IPS-18a (cell line): ENCODE measurements at regions not wholly inside any gene's neighbourhood (a gene's known extent, or its start where the extent isn't known, plus 50 kb on each side); places are given as distances from the start of the nearest gene placed in this dataset.

Experiments used
- H3K27ac ChIP-seq: one replicate; pipeline ENCODE4 v1.5.1; 2013; ENCODE audit warnings: low read length
- H3K27me3 ChIP-seq: one replicate; pipeline ENCODE4 v1.6.1; 2013; ENCODE audit warnings: mild to moderate bottlenecking, low read length; ENCODE audit not compliant: control insufficient read depth, insufficient read depth
- H3K36me3 ChIP-seq: one replicate; pipeline ENCODE4 v1.6.1; 2013; ENCODE audit warnings: low read depth, low read length; ENCODE audit not compliant: control insufficient read depth
- H3K4me1 ChIP-seq: one replicate; pipeline ENCODE4 v1.6.1; 2013; ENCODE audit warnings: low read depth, low read length; ENCODE audit not compliant: control insufficient read depth
- H3K4me3 ChIP-seq: one replicate; pipeline ENCODE4 v1.5.1; 2013; ENCODE audit warnings: low read length
- H3K9ac ChIP-seq: one replicate; pipeline ENCODE4 v1.6.1; 2013; ENCODE audit warnings: mild to moderate bottlenecking, low read length, moderate library complexity
- H3K9me3 ChIP-seq: one replicate; pipeline ENCODE4 v1.6.1; 2013; ENCODE audit warnings: low read depth, low read length; ENCODE audit not compliant: control insufficient read depth

DNA sequence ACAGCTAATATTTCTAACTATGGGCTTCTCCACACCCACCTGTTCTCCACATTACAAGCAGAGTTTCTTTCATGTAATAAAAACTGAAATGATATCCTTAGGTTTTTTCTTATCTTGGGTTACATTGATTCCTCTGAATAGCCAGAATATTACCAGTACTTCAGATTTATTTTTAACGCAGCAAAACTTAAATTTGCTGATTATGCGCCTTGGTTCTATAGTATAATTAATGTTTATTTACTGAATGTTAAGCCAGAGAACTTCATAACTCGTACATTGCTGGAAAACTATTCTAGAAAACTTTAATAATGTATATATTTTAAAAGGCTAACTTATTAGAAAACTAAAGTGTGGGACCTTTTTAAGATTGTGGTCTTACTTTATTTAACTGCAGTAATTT lies 577.2 kb downstream of the PRKD1 start:
- Histone ChIP-seq H3K9ac (no peak overlapping the region), H3K9me3 (no peaks in the 10 kb centered on the region), H3K27ac (no peak overlapping the region), H3K27me3 (no peaks in the 10 kb centered on the region), H3K4me3 (no peak overlapping the region), H3K36me3 (no peaks in the 10 kb centered on the region), H3K4me1 (no peaks in the 10 kb centered on the region)

DNA sequence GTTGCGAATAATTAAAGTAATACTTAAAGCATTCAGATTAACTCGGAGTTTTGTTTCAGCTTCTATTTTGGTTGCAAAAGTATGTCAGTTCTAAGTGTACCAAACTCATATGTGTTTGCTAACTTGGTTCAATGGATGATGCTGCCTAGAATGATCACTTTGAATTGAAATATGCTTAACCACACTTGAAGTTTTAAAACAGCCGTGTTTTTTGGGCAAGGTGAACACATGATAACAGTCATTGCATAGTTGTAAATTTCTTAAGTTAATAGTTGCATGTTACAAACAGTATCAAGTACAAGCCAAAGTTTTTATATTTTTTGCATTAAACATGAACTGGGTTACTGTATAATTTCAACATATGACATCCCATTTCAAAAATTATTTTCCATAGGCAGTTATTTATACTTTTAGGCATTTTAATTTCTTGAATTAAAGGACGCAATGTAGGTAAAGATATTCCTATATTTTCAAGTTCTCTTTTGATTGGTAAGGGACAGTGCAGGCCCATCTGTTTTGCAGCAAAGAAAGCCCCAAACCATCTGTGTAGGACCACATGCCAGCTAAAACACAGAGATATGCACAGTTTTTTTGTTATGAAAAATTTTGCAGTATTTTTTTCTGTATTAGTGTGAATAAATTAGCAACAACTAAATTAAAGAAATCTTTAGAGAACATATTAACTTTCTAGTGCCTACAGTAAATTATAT lies 575.5 kb downstream of the PRKD1 start:
- Histone ChIP-seq H3K9me3 (no peaks in the 10 kb centered on the region), H3K27ac (no peak overlapping the region), H3K4me1 (no peaks in the 10 kb centered on the region), H3K27me3 (no peaks in the 10 kb centered on the region), H3K36me3 (no peaks in the 10 kb centered on the region), H3K9ac (no peak overlapping the region), H3K4me3 (no peak overlapping the region)

DNA sequence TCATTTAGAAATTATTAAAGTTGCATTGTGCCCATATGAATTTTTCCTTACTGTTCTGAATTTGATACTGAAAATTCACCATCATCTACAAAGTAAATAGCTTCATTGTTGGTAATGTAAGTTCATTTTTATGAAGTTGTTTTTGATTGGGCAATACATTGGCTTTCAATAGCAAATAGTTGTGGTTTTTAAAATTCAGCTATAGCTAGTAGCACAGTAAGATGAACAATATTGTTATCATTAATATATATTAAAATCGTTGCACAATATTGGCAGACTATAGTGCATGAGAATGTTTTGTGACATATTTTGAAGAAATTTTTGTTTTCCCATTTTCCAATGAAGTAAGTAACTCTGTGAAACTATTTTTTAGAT lies 575.0 kb downstream of the PRKD1 start:
- Histone ChIP-seq H3K9me3 (no peaks in the 10 kb centered on the region), H3K4me1 (no peaks in the 10 kb centered on the region), H3K9ac (no peak overlapping the region), H3K36me3 (no peaks in the 10 kb centered on the region), H3K27me3 (no peaks in the 10 kb centered on the region), H3K27ac (no peak overlapping the region), H3K4me3 (no peak overlapping the region)

DNA sequence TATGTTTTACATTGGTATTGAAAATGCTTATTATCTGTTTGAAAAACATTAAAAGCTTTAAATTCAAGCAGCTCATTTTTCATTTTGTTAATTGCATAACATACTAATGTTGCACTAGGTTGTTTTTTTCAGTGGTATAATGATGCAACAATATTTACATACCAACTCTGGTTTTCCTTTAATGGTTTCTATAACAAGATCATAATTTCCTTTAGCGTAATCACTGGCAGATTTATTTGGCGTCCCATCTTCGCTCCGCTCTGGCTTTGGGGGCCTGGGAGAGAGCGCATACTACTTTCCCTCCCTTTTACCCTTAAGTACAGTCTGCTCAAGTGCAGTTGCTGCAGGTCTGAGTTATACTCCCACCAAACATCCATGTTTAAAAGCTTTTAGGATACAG lies 574.1 kb downstream of the PRKD1 start:
- Histone ChIP-seq H3K9ac (no peak overlapping the region), H3K4me1 (no peaks in the 10 kb centered on the region), H3K9me3 (no peaks in the 10 kb centered on the region), H3K27me3 (no peaks in the 10 kb centered on the region), H3K36me3 (no peaks in the 10 kb centered on the region), H3K27ac (no peak overlapping the region), H3K4me3 (no peak overlapping the region)

DNA sequence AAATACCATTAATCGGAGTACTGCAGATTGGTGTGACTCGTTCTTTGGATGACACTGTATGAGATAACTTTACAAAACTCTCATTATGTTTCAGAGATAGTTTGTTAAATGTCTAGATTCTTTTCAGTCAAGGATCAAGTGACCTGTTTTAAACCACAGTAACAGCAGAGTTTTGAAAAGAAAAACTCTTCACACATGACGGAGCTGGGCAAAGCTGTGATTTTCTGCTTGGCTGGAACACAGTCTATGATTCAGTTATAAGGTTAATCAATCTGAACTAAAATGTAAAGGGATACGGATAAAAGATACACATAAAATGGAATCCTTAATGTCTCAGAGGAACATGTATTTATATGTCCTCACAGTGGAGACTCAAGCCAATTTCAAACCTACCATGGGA lies 573.2 kb downstream of the PRKD1 start:
- H3K27me3 ChIP-seq, result no peaks in the 10 kb centered on the region
- H3K36me3 ChIP-seq, result no peaks in the 10 kb centered on the region
- H3K9me3 ChIP-seq, result no peaks in the 10 kb centered on the region
- no peak overlapping the region for H3K4me3 ChIP-seq
- H3K4me1 ChIP-seq, result no peaks in the 10 kb centered on the region
- no peak overlapping the region for H3K9ac ChIP-seq
- H3K27ac ChIP-seq, result no peak overlapping the region

DNA sequence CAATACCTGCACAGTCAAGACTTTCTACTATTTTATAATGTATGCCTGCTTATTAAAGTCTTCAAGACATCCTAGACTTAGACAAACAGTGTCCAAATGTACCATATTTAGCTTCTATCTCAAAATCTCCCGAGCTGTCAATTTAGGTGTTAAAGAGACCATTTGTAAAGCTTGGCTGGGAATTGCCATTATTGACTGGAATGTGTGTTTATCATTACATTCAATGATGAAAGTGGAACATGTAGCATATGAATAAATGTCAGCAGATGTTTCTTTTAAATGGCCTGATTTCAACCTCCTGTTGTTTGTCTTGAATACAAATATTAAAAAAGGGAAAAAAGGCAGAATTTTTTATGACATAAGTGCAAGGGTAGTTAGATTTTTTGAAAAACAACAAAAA lies 572.3 kb downstream of the PRKD1 start:
- no peaks in the 10 kb centered on the region for H3K27me3 ChIP-seq
- H3K27ac ChIP-seq, result no peak overlapping the region
- no peaks in the 10 kb centered on the region for H3K36me3 ChIP-seq
- no peaks in the 10 kb centered on the region for H3K4me1 ChIP-seq
- H3K9me3 ChIP-seq, result no peaks in the 10 kb centered on the region
- H3K4me3 ChIP-seq, result no peak overlapping the region
- H3K9ac ChIP-seq, result no peak overlapping the region

DNA sequence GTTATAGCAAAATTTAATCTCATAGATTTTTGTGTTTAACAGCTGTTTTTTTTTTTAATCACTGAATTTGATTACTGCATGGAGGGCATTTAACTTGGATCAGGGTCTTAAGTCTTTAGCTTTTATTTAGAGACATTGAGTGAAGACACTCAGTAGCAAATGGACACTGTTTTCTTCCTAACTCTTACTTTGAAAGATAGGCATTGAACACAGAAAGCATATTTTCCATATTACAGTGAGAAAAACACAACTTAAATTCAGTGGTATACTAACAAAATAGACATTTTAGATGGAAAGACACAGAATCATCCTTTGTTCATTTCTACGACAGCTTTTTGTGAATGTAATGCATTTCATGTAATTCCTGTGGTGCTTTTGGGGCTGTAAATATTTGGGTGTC lies 571.8 kb downstream of the PRKD1 start:
- Histone ChIP-seq H3K9ac (no peak overlapping the region), H3K27me3 (no peaks in the 10 kb centered on the region), H3K27ac (no peak overlapping the region), H3K9me3 (no peaks in the 10 kb centered on the region), H3K4me3 (no peak overlapping the region), H3K4me1 (no peaks in the 10 kb centered on the region), H3K36me3 (no peaks in the 10 kb centered on the region)

DNA sequence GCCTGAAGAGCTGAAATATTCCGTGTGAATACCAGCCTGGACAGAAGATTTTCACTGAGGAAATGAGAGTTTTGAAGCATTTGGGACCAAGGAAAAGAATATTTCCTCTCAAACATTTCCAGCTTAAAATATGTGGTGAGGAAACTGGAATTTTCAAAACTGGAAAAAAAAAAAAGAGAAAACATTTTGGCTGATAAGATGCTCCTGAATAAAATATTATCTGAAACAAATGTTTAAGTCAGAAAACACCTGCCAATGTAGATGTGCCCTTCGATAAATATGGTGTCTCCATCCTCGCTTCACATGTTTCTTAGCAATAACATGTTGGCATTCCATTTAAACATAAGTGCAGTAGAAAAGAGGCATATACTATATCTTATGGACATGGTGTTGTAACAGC lies 567.0 kb downstream of the PRKD1 start:
- Histone ChIP-seq H3K9me3 (no peaks in the 10 kb centered on the region), H3K4me1 (no peaks in the 10 kb centered on the region), H3K27ac (no peak overlapping the region), H3K9ac (no peak overlapping the region), H3K4me3 (no peak overlapping the region), H3K36me3 (no peaks in the 10 kb centered on the region), H3K27me3 (no peaks in the 10 kb centered on the region)

DNA sequence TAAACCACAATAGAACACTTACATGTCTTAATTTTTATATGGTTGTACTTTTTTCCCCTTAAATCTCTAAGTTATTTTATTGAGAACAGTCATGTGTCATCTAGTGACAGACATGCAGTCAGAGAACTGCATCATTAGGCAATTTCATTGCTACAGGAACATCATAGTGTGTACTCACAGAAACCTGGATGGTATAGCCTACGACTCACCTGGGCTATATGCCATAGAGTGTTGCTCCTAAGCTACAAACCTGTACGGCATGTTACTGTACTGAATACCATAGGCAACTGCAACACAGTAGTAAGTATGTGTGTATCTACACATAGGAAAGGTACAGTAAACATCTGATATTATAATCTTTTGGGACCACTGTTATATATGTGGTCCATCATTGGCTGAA lies 557.6 kb downstream of the PRKD1 start:
- no peaks in the 10 kb centered on the region for H3K27me3 ChIP-seq
- H3K9ac ChIP-seq, result no peak overlapping the region
- H3K9me3 ChIP-seq, result no peaks in the 10 kb centered on the region

DNA sequence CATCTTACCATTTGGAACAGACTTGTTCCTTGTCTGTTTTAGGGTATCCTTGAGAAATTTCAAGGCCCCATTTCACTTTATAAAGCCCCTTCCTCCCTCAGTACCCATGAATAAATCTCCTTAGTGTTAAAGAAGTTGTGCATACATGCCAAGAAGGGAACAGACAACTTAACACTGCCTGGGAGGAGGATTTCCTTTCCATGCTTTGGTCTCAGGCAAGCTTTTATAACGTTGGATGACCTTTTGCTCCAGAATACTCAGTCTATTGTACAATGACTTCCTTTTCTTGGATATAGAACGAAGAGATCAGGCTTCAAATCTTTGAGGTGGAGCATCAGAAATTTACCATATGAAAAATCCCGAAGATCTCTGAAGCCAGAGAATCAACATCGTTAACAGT lies 551.4 kb downstream of the PRKD1 start:
- Histone ChIP-seq H3K9me3 (no peaks in the 10 kb centered on the region), H3K4me1 (no peaks in the 10 kb centered on the region), H3K4me3 (no peak overlapping the region), H3K27me3 (no peaks in the 10 kb centered on the region), H3K9ac (no peak overlapping the region), H3K27ac (no peak overlapping the region), H3K36me3 (no peaks in the 10 kb centered on the region)

More for the DNA sequence above, 557.6 kb downstream of the PRKD1 start:
- Histone ChIP-seq H3K4me1 (no peaks in the 10 kb centered on the region), H3K4me3 (no peak overlapping the region), H3K27ac (no peak overlapping the region), H3K36me3 (no peaks in the 10 kb centered on the region)

DNA sequence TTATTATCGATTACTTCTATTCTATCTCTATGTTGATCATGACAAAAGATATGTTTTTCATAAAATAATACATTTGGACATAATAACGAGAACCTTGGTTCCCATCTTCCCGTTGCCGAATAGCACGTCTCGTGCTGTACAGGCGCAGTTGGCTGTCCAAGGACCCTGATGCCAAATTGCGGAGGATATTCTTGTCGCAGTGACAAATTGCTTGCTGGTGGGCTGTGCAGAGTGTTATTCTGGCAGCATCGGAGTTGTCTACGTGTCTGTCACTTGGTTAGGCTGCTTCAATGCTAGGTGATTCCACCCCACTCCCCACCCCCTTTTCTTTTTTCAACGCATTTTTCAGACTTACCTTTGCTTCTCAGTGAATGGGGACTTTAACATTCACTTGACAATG lies 546.8 kb downstream of the PRKD1 start:
- Histone ChIP-seq H3K36me3 (no peaks in the 10 kb centered on the region), H3K4me3 (no peak overlapping the region)

DNA sequence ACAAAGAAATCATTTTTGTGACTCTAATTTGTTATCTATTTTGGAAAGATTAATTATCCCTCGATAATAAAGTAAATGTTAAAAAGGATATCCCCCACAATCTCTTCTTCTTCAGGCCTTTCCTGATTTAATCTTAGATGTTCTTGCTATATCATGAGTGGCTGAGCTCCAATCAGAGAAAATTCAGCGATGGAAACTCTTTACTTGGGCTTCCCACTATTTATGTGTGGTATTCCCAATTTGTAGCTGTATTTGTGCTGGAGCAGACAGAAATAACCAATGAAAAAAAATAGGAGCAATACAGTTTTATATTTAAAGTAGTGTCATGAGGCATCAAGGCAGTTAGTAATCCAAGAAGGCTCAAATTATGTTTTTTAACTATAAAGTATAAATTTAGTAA lies 539.1 kb downstream of the PRKD1 start:
- no peak overlapping the region for H3K27ac ChIP-seq
- no peak overlapping the region for H3K9ac ChIP-seq
- H3K9me3 ChIP-seq, result no peaks in the 10 kb centered on the region
- H3K36me3 ChIP-seq, result no peaks in the 10 kb centered on the region
- H3K4me3 ChIP-seq, result no peak overlapping the region
- no peaks in the 10 kb centered on the region for H3K27me3 ChIP-seq
- peaks cover 8% of the 10 kb centered on the region for H3K4me1 ChIP-seq

More for the DNA sequence above, 546.8 kb downstream of the PRKD1 start:
- H3K9ac ChIP-seq, result no peak overlapping the region
- H3K9me3 ChIP-seq, result no peaks in the 10 kb centered on the region
- H3K27ac ChIP-seq, result no peak overlapping the region
- no peaks in the 10 kb centered on the region for H3K27me3 ChIP-seq
- no peaks in the 10 kb centered on the region for H3K4me1 ChIP-seq
